Trophoblast cell (in vitro differentiated cells and primary cell): ENCODE measurements at regions not wholly inside any gene's neighbourhood (a gene's known extent, or its start where the extent isn't known, plus 50 kb on each side); places are given as distances from the start of the nearest gene placed in this dataset.

Experiments
- DNase-seq, 2 donors: peaks; one replicate each; pipeline ENCODE4 v3.0.0-alpha.2; 2016
- H2AFZ ChIP-seq: 2 replicates; pipeline ENCODE4 v1.6.1; 2013; ENCODE audit warnings: low read length, moderate library complexity, mild to moderate bottlenecking; ENCODE audit not compliant: insufficient read depth, poor library complexity
- H2AK5ac ChIP-seq: 2 replicates; pipeline ENCODE4 v1.6.1; 2013; ENCODE audit warnings: mild to moderate bottlenecking, low read length
- H2BK120ac ChIP-seq: 2 replicates; pipeline ENCODE4 v1.6.1; 2013; ENCODE audit warnings: low read length, mild to moderate bottlenecking, moderate library complexity; ENCODE audit not compliant: insufficient read depth, poor library complexity
- H2BK12ac ChIP-seq: 2 replicates; pipeline ENCODE4 v1.6.1; 2013; ENCODE audit warnings: mild to moderate bottlenecking, low read length, moderate library complexity
- H2BK5ac ChIP-seq: 2 replicates; pipeline ENCODE4 v1.6.1; 2013; ENCODE audit warnings: low read length, low read depth, moderate library complexity, mild to moderate bottlenecking; ENCODE audit not compliant: poor library complexity
- H3K14ac ChIP-seq: 2 replicates; pipeline ENCODE4 v1.6.1; 2013; ENCODE audit warnings: mild to moderate bottlenecking, low read length
- H3K18ac ChIP-seq: 2 replicates; pipeline ENCODE4 v1.6.1; 2013; ENCODE audit warnings: mild to moderate bottlenecking, low read length
- H3K23ac ChIP-seq: 2 replicates; pipeline ENCODE4 v1.6.1; 2013; ENCODE audit warnings: low read length
- H3K27ac ChIP-seq: 2 replicates; pipeline ENCODE4 v1.5.1; 2013; ENCODE audit warnings: low read depth, mild to moderate bottlenecking, inconsistent platforms, low read length, moderate library complexity
- H3K27me3 ChIP-seq: 2 replicates; pipeline ENCODE4 v1.6.1; 2013; ENCODE audit warnings: inconsistent platforms, mild to moderate bottlenecking, low read length, moderate library complexity; ENCODE audit not compliant: insufficient read depth
- H3K36me3 ChIP-seq, 2 experiments: 1 replicate in 1 of 2; 2 replicates in 1 of 2; pipeline ENCODE4 v1.6.1; 2013; ENCODE audit warnings: low read length in 2 of 2, mild to moderate bottlenecking in 2 of 2, moderate library complexity in 1 of 2; ENCODE audit not compliant: insufficient read depth in 2 of 2, control insufficient read depth in 1 of 2
- H3K4ac ChIP-seq: 2 replicates; pipeline ENCODE4 v1.6.1; 2013; ENCODE audit warnings: low read depth, mild to moderate bottlenecking, low read length, moderate library complexity
- H3K4me1 ChIP-seq, 2 experiments: 1 replicate in 1 of 2; 2 replicates in 1 of 2; pipeline ENCODE4 v1.6.1; 2013; ENCODE audit warnings: low read length in 2 of 2, mild to moderate bottlenecking in 2 of 2, moderate library complexity in 1 of 2; ENCODE audit not compliant: insufficient read depth in 2 of 2, control insufficient read depth in 1 of 2
- H3K4me2 ChIP-seq: 2 replicates; pipeline ENCODE4 v1.6.1; 2013; ENCODE audit warnings: inconsistent platforms, mild to moderate bottlenecking, low read length, moderate library complexity
- H3K4me3 ChIP-seq: 2 replicates; pipeline ENCODE4 v1.5.1; 2013; ENCODE audit warnings: mild to moderate bottlenecking, low read depth, low read length, inconsistent platforms
- H3K79me1 ChIP-seq: one replicate; pipeline ENCODE4 v1.6.1; 2013; ENCODE audit warnings: low read length
- H3K79me2 ChIP-seq: 2 replicates; pipeline ENCODE4 v1.6.1; 2013; ENCODE audit warnings: low read length, mild to moderate bottlenecking; ENCODE audit not compliant: control insufficient read depth, insufficient read depth, poor library complexity
- H3K9ac ChIP-seq: 2 replicates; pipeline ENCODE4 v1.6.1; 2013; ENCODE audit warnings: mild to moderate bottlenecking, low read length
- H3K9me3 ChIP-seq: 2 replicates; pipeline ENCODE4 v1.6.1; 2013; ENCODE audit warnings: low read depth, mild to moderate bottlenecking, control low read depth, inconsistent platforms, low read length; ENCODE audit not compliant: insufficient read depth
- H4K12ac ChIP-seq: 2 replicates; pipeline ENCODE4 v1.6.1; 2013; ENCODE audit warnings: low read depth, mild to moderate bottlenecking, low read length, moderate library complexity
- H4K8ac ChIP-seq: 2 replicates; pipeline ENCODE4 v1.6.1; 2013; ENCODE audit warnings: low read depth, mild to moderate bottlenecking, low read length, moderate library complexity
- H4K91ac ChIP-seq: one replicate; pipeline ENCODE4 v1.6.1; 2013; ENCODE audit warnings: low read depth, mild to moderate bottlenecking, low read length, moderate library complexity
- WGBS: extraction: QIAGEN DNeasy Blood & Tissue Kit; methylation state at CpG from one replicate; pipeline ENCODE4 v1.1.7; 2013; ENCODE audit warnings: missing lambda C conversion rate; ENCODE audit not compliant: insufficient read length, insufficient coverage; ENCODE audit errors: extremely low coverage; 5-methylcytosine and 5-hydroxymethylcytosine counted together

GRCh38 chr3:46097691-46098241 is 70.5 kb upstream of the XCR1 start:
- Histone ChIP-seq H3K36me3 (peaks cover 0 to 2% of the 10 kb centered on the region in 2 experiments), H3K27ac (no peak overlapping the region), H3K18ac (no peak overlapping the region), H4K12ac (no peak overlapping the region), H3K4me3 (no peak overlapping the region), H4K91ac (no peak overlapping the region), H3K9ac (no peak overlapping the region), H2AK5ac (no peak overlapping the region), H3K4me2 (no peak overlapping the region), H2BK120ac (no peak overlapping the region), H3K23ac (no peak overlapping the region), H3K14ac (no peak overlapping the region), H3K9me3 (no peaks in the 10 kb centered on the region), H3K4ac (no peak overlapping the region), H3K79me1 (no peaks in the 10 kb centered on the region), H4K8ac (no peak overlapping the region), H3K79me2 (no peaks in the 10 kb centered on the region), H3K4me1 (peaks cover 0 to 2% of the 10 kb centered on the region in 2 experiments), H2AFZ (no peak overlapping the region), H2BK12ac (no peak overlapping the region), H3K27me3 (no peaks in the 10 kb centered on the region), H2BK5ac (no peak overlapping the region)
- no peak for DNase-seq
- WGBS, result no CpG with 5 or more reads among the region's 6 CpGs

DNA sequence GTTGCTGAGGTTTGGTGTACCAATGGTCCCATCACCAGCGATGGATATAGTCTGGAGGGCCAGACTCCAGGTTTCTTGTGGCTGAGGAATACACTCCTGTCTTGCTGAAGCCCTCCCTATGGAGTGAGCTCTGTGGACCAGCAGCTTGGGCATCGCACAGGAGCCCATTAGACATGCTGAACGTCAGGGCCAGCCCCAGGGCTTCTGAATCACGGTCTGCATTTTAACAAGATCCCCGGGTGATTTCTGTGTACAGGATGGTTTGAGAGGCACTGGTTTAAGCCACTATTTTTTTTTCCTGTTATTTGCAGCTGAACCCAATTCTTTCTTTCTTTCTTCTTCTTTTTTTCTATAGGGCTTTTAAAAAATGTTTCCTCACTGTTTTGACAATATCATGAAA is 69.5 kb upstream of the XCR1 start:
- WGBS, result no CpG with 5 or more reads among the region's 5 CpGs
- Histone ChIP-seq H4K12ac (no peak overlapping the region), H4K91ac (no peak overlapping the region), H2BK5ac (no peak overlapping the region), H3K23ac (no peak overlapping the region), H3K4me1 (peaks cover 0 to 5% of the 10 kb centered on the region in 2 experiments), H3K27me3 (no peaks in the 10 kb centered on the region), H3K9me3 (no peaks in the 10 kb centered on the region), H3K4me3 (no peak overlapping the region), H3K27ac (no peak overlapping the region), H3K79me1 (no peaks in the 10 kb centered on the region), H4K8ac (no peak overlapping the region), H3K14ac (no peak overlapping the region), H3K4ac (no peak overlapping the region), H2BK12ac (no peak overlapping the region), H3K36me3 (peaks cover 0 to 2% of the 10 kb centered on the region in 2 experiments), H3K18ac (no peak overlapping the region), H2AK5ac (no peak overlapping the region), H3K9ac (no peak overlapping the region), H3K79me2 (no peaks in the 10 kb centered on the region), H2AFZ (no peak overlapping the region), H2BK120ac (no peak overlapping the region), H3K4me2 (no peak overlapping the region)
- peak; percentile 70 to 71 for DNase-seq

GRCh38 chr3:46096336-46096735 is 69.1 kb upstream of the XCR1 start:
- no peak overlapping the region for H2AK5ac ChIP-seq
- H4K8ac ChIP-seq, result no peak overlapping the region
- no peaks in the 10 kb centered on the region for H3K27me3 ChIP-seq
- no peaks in the 10 kb centered on the region for H3K9me3 ChIP-seq
- no peak overlapping the region for H3K14ac ChIP-seq
- no peak overlapping the region for H2AFZ ChIP-seq
- H2BK12ac ChIP-seq, result no peak overlapping the region
- H2BK5ac ChIP-seq, result no peak overlapping the region
- H3K36me3 ChIP-seq, result peaks cover 0 to 2% of the 10 kb centered on the region in 2 experiments
- DNase-seq, result no peak
- no CpG with 5 or more reads among the region's 4 CpGs for WGBS
- no peaks in the 10 kb centered on the region for H3K79me2 ChIP-seq
- no peak overlapping the region for H4K12ac ChIP-seq
- H3K79me1 ChIP-seq, result no peaks in the 10 kb centered on the region
- H3K9ac ChIP-seq, result no peak overlapping the region
- H2BK120ac ChIP-seq, result no peak overlapping the region
- no peak overlapping the region for H3K23ac ChIP-seq
- H3K4me1 ChIP-seq, result peaks cover 0 to 5% of the 10 kb centered on the region in 2 experiments
- H4K91ac ChIP-seq, result no peak overlapping the region
- no peak overlapping the region for H3K4me3 ChIP-seq
- H3K4me2 ChIP-seq, result no peak overlapping the region
- H3K27ac ChIP-seq, result no peak overlapping the region
- H3K4ac ChIP-seq, result no peak overlapping the region
- H3K18ac ChIP-seq, result no peak overlapping the region

DNA sequence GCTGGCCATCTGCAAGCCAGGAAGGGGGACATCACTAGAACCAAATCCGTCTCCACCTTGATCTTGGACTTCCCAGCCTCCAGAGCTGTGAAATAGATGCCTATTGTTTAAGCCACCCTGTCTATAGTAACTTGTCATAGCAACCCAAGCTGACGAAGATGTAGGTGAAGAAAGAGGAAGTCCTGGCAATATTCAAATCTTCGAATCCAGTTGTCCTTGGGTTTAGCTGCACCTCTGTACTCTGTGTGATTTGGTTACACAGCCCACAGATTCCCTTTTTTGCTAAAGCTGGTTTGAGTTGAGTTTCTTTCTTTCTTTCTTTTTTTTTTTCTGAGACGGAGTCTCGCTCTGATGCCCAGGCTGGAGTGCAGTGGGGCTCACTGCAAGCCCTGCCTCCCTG is 68.0 kb upstream of the XCR1 start:
- no peak overlapping the region for H2AFZ ChIP-seq
- no peak overlapping the region for H3K9ac ChIP-seq
- H3K79me1 ChIP-seq, result no peaks in the 10 kb centered on the region
- no peak overlapping the region for H3K4ac ChIP-seq
- no peak overlapping the region for H4K12ac ChIP-seq
- no peak overlapping the region for H3K18ac ChIP-seq
- H3K4me3 ChIP-seq, result no peak overlapping the region
- H2AK5ac ChIP-seq, result no peak overlapping the region
- H3K79me2 ChIP-seq, result no peaks in the 10 kb centered on the region
- WGBS, result no CpG with 5 or more reads among the region's 5 CpGs
- H4K91ac ChIP-seq, result no peak overlapping the region
- no peak overlapping the region for H3K23ac ChIP-seq
- peaks cover 0 to 5% of the 10 kb centered on the region in 2 experiments for H3K4me1 ChIP-seq
- H3K14ac ChIP-seq, result no peak overlapping the region
- H3K27me3 ChIP-seq, result no peaks in the 10 kb centered on the region
- no peak overlapping the region for H4K8ac ChIP-seq
- H2BK120ac ChIP-seq, result no peak overlapping the region
- H2BK12ac ChIP-seq, result no peak overlapping the region
- H3K4me2 ChIP-seq, result no peak overlapping the region
- peaks cover 0 to 2% of the 10 kb centered on the region in 2 experiments for H3K36me3 ChIP-seq
- no peak overlapping the region for H3K27ac ChIP-seq
- DNase-seq, result no peak
- no peaks in the 10 kb centered on the region for H3K9me3 ChIP-seq
- H2BK5ac ChIP-seq, result no peak overlapping the region
